ENCODE measurements at regions not wholly inside any gene's neighbourhood (a gene's known extent, or its start where the extent isn't known, plus 50 kb on each side); places are given as distances from the start of the nearest gene placed in this dataset.

- no peak for DNase-seq (ENCODE audit: low read depth in 6 of 9, low spot score in 9 of 9)
- Histone ChIP-seq H3K27ac (ENCODE audit: low read depth in 1 of 2, low read length in 1 of 2) (no peak overlapping the region), H3K27me3 (ENCODE audit: control insufficient read depth in 2 of 2, insufficient read depth in 1 of 2, low read length in 1 of 2) (no peaks in the 10 kb centered on the region), H3K4me3 (ENCODE audit: low read length in 2 of 2) (no peak overlapping the region), H3K9me3 (ENCODE audit: control insufficient read depth in 2 of 2, insufficient read depth in 1 of 2, low read length in 1 of 2) (no peaks in the 10 kb centered on the region), H3K4me1 (ENCODE audit: control insufficient read depth in 2 of 2, insufficient read depth in 2 of 2, low read length in 2 of 2) (no peaks in the 10 kb centered on the region), H3K36me3 (ENCODE audit: control insufficient read depth in 2 of 2, insufficient read depth in 2 of 2, low read length in 1 of 2) (no peaks in the 10 kb centered on the region)
- WGBS, result 95% methylated on average over 8 of the region's 8 CpGs
Observed at GRCh38 chr2:160920791-160921303, 239.4 kb upstream of the TANK start.

GRCh38 chr2:160921386-160921964, 238.8 kb upstream of the TANK start:
- Histone ChIP-seq H3K27ac (ENCODE audit: low read depth in 1 of 2, low read length in 1 of 2) (no peak overlapping the region), H3K9me3 (ENCODE audit: control insufficient read depth in 2 of 2, insufficient read depth in 1 of 2, low read length in 1 of 2) (no peaks in the 10 kb centered on the region), H3K4me3 (ENCODE audit: low read length in 2 of 2) (no peak overlapping the region), H3K27me3 (ENCODE audit: control insufficient read depth in 2 of 2, insufficient read depth in 1 of 2, low read length in 1 of 2) (no peaks in the 10 kb centered on the region), H3K36me3 (ENCODE audit: control insufficient read depth in 2 of 2, insufficient read depth in 2 of 2, low read length in 1 of 2) (no peaks in the 10 kb centered on the region), H3K4me1 (ENCODE audit: control insufficient read depth in 2 of 2, insufficient read depth in 2 of 2, low read length in 2 of 2) (no peaks in the 10 kb centered on the region)
- DNase-seq (ENCODE audit: low read depth in 6 of 9, low spot score in 9 of 9), result no peak
- WGBS, result 97% methylated on average over 4 of the region's 4 CpGs

GRCh38 chr2:160924936-160925353, 235.3 kb upstream of the TANK start:
- WGBS, result 93% methylated on average over 1 of the region's 1 CpG
- Histone ChIP-seq H3K27me3 (ENCODE audit: control insufficient read depth in 2 of 2, insufficient read depth in 1 of 2, low read length in 1 of 2) (no peaks in the 10 kb centered on the region), H3K4me3 (ENCODE audit: low read length in 2 of 2) (no peak overlapping the region), H3K4me1 (ENCODE audit: control insufficient read depth in 2 of 2, insufficient read depth in 2 of 2, low read length in 2 of 2) (no peaks in the 10 kb centered on the region), H3K27ac (ENCODE audit: low read depth in 1 of 2, low read length in 1 of 2) (no peak overlapping the region), H3K36me3 (ENCODE audit: control insufficient read depth in 2 of 2, insufficient read depth in 2 of 2, low read length in 1 of 2) (no peaks in the 10 kb centered on the region), H3K9me3 (ENCODE audit: control insufficient read depth in 2 of 2, insufficient read depth in 1 of 2, low read length in 1 of 2) (no peaks in the 10 kb centered on the region)
- no peak for DNase-seq (ENCODE audit: low read depth in 6 of 9, low spot score in 9 of 9)

- H3K27me3 ChIP-seq (ENCODE audit: control insufficient read depth in 2 of 2, insufficient read depth in 1 of 2, low read length in 1 of 2), result no peaks in the 10 kb centered on the region
- no peaks in the 10 kb centered on the region for H3K9me3 ChIP-seq (ENCODE audit: control insufficient read depth in 2 of 2, insufficient read depth in 1 of 2, low read length in 1 of 2)
- H3K4me3 ChIP-seq (ENCODE audit: low read length in 2 of 2), result no peak overlapping the region
- no peak for DNase-seq (ENCODE audit: low read depth in 6 of 9, low spot score in 9 of 9)
- no peaks in the 10 kb centered on the region for H3K36me3 ChIP-seq (ENCODE audit: control insufficient read depth in 2 of 2, insufficient read depth in 2 of 2, low read length in 1 of 2)
- no peak overlapping the region for H3K27ac ChIP-seq (ENCODE audit: low read depth in 1 of 2, low read length in 1 of 2)
- WGBS, result 93% methylated on average over 1 of the region's 1 CpG
- no peaks in the 10 kb centered on the region for H3K4me1 ChIP-seq (ENCODE audit: control insufficient read depth in 2 of 2, insufficient read depth in 2 of 2, low read length in 2 of 2)
Observed at GRCh38 chr2:160925956-160926355, 234.3 kb upstream of the TANK start.

- Histone ChIP-seq H3K36me3 (ENCODE audit: control insufficient read depth in 2 of 2, insufficient read depth in 2 of 2, low read length in 1 of 2) (no peaks in the 10 kb centered on the region), H3K27ac (ENCODE audit: low read depth in 1 of 2, low read length in 1 of 2) (no peak overlapping the region), H3K9me3 (ENCODE audit: control insufficient read depth in 2 of 2, insufficient read depth in 1 of 2, low read length in 1 of 2) (no peaks in the 10 kb centered on the region), H3K27me3 (ENCODE audit: control insufficient read depth in 2 of 2, insufficient read depth in 1 of 2, low read length in 1 of 2) (no peaks in the 10 kb centered on the region), H3K4me3 (ENCODE audit: low read length in 2 of 2) (no peak overlapping the region), H3K4me1 (ENCODE audit: control insufficient read depth in 2 of 2, insufficient read depth in 2 of 2, low read length in 2 of 2) (no peaks in the 10 kb centered on the region)
- no peak for DNase-seq (ENCODE audit: low read depth in 6 of 9, low spot score in 9 of 9)
- WGBS, result 49% methylated on average over 2 of the region's 2 CpGs
Observed at GRCh38 chr2:160927324-160927723, 232.9 kb upstream of the TANK start.

- 45% methylated on average over 2 of the region's 2 CpGs for WGBS
- Histone ChIP-seq H3K4me1 (ENCODE audit: control insufficient read depth in 2 of 2, insufficient read depth in 2 of 2, low read length in 2 of 2) (no peaks in the 10 kb centered on the region), H3K4me3 (ENCODE audit: low read length in 2 of 2) (no peak overlapping the region), H3K36me3 (ENCODE audit: control insufficient read depth in 2 of 2, insufficient read depth in 2 of 2, low read length in 1 of 2) (no peaks in the 10 kb centered on the region), H3K9me3 (ENCODE audit: control insufficient read depth in 2 of 2, insufficient read depth in 1 of 2, low read length in 1 of 2) (no peaks in the 10 kb centered on the region), H3K27me3 (ENCODE audit: control insufficient read depth in 2 of 2, insufficient read depth in 1 of 2, low read length in 1 of 2) (no peaks in the 10 kb centered on the region), H3K27ac (ENCODE audit: low read depth in 1 of 2, low read length in 1 of 2) (no peak overlapping the region)
- DNase-seq (ENCODE audit: low read depth in 6 of 9, low spot score in 9 of 9), result no peak
Observed at GRCh38 chr2:160928854-160929301, 231.3 kb upstream of the TANK start.

GRCh38 chr2:160931531-160931930, 228.7 kb upstream of the TANK start:
- WGBS, result 29% methylated on average over 6 of the region's 6 CpGs
- Histone ChIP-seq H3K4me1 (ENCODE audit: control insufficient read depth in 2 of 2, insufficient read depth in 2 of 2, low read length in 2 of 2) (no peaks in the 10 kb centered on the region), H3K4me3 (ENCODE audit: low read length in 2 of 2) (no peak overlapping the region), H3K27ac (ENCODE audit: low read depth in 1 of 2, low read length in 1 of 2) (no peak overlapping the region), H3K27me3 (ENCODE audit: control insufficient read depth in 2 of 2, insufficient read depth in 1 of 2, low read length in 1 of 2) (no peaks in the 10 kb centered on the region), H3K36me3 (ENCODE audit: control insufficient read depth in 2 of 2, insufficient read depth in 2 of 2, low read length in 1 of 2) (no peaks in the 10 kb centered on the region), H3K9me3 (ENCODE audit: control insufficient read depth in 2 of 2, insufficient read depth in 1 of 2, low read length in 1 of 2) (no peaks in the 10 kb centered on the region)
- no peak for DNase-seq (ENCODE audit: low read depth in 6 of 9, low spot score in 9 of 9)

- Histone ChIP-seq H3K27me3 (ENCODE audit: control insufficient read depth in 2 of 2, insufficient read depth in 1 of 2, low read length in 1 of 2) (no peaks in the 10 kb centered on the region), H3K4me1 (ENCODE audit: control insufficient read depth in 2 of 2, insufficient read depth in 2 of 2, low read length in 2 of 2) (no peaks in the 10 kb centered on the region), H3K27ac (ENCODE audit: low read depth in 1 of 2, low read length in 1 of 2) (no peak overlapping the region), H3K36me3 (ENCODE audit: control insufficient read depth in 2 of 2, insufficient read depth in 2 of 2, low read length in 1 of 2) (no peaks in the 10 kb centered on the region), H3K9me3 (ENCODE audit: control insufficient read depth in 2 of 2, insufficient read depth in 1 of 2, low read length in 1 of 2) (no peaks in the 10 kb centered on the region), H3K4me3 (ENCODE audit: low read length in 2 of 2) (no peak overlapping the region)
- 97% methylated on average over 2 of the region's 2 CpGs for WGBS
- no peak for DNase-seq (ENCODE audit: low read depth in 6 of 9, low spot score in 9 of 9)
Observed at GRCh38 chr2:160932960-160933359, 227.3 kb upstream of the TANK start.

- Histone ChIP-seq H3K9me3 (ENCODE audit: control insufficient read depth in 2 of 2, insufficient read depth in 1 of 2, low read length in 1 of 2) (no peaks in the 10 kb centered on the region), H3K4me3 (ENCODE audit: low read length in 2 of 2) (no peak overlapping the region), H3K27me3 (ENCODE audit: control insufficient read depth in 2 of 2, insufficient read depth in 1 of 2, low read length in 1 of 2) (no peaks in the 10 kb centered on the region), H3K27ac (ENCODE audit: low read depth in 1 of 2, low read length in 1 of 2) (no peak overlapping the region), H3K4me1 (ENCODE audit: control insufficient read depth in 2 of 2, insufficient read depth in 2 of 2, low read length in 2 of 2) (no peaks in the 10 kb centered on the region), H3K36me3 (ENCODE audit: control insufficient read depth in 2 of 2, insufficient read depth in 2 of 2, low read length in 1 of 2) (no peaks in the 10 kb centered on the region)
- WGBS, result 94% methylated on average over 4 of the region's 4 CpGs
- DNase-seq (ENCODE audit: low read depth in 6 of 9, low spot score in 9 of 9), result no peak
Observed at GRCh38 chr2:160934263-160934662, 226.0 kb upstream of the TANK start.

Measured in thymus (tissue), 11 donors.